GM12878 (cell line): ENCODE measurements at regions not wholly inside any gene's neighbourhood (a gene's known extent, or its start where the extent isn't known, plus 50 kb on each side); places are given as distances from the start of the nearest gene placed in this dataset.

Source experiments
- ATAC-seq: fragments of 200-7000 bp; cut with Tn5 transposase; 3 replicates; pipeline ENCODE4 v1.9.1; 2020; ENCODE audit warnings: mild to moderate bottlenecking, moderate library complexity
- BruUV-seq: library from RNA; stranded (reverse); fragments of 400-500 nt; replicated peaks from 2 replicates; lab custom pipeline; 2021; lab: Mats Ljungman, UMichigan
- CTCF ChIA-PET: fragments of 300-600 bp; sonication (Branson Sonifier 250); formaldehyde crosslinking; extraction: SDS; loops from one replicate; lab custom pipeline; 2021; ENCODE audit warnings: inconsistent platforms; lab: Yijun Ruan, JAX
- POLR2A ChIA-PET: fragments of 350-600 bp; formaldehyde crosslinking; extraction: SDS; loops from one replicate; lab custom pipeline; 2021; ENCODE audit warnings: inconsistent platforms; lab: Charles Lee
- RAD21 ChIA-PET: fragments of 300-600 bp; sonication (Branson Sonifier 250); formaldehyde crosslinking; loops from one replicate; lab custom pipeline; 2023; ENCODE audit warnings: antibody characterized with exemption; ENCODE audit not compliant: unreplicated experiment; lab: Charles Lee
- SMC1A ChIA-PET: fragments of 300-600 bp; sonication (Branson Sonifier 250); formaldehyde crosslinking; loops from one replicate; lab custom pipeline; 2023; ENCODE audit not compliant: unreplicated experiment, uncharacterized antibody; lab: Charles Lee
- DNase-seq: peaks from one replicate; pipeline ENCODE4 v3.0.0-alpha.2; 2011; ENCODE audit warnings: low read depth, low spot score
- FAIRE-seq: peaks from 3 replicates; lab custom pipeline; 2011; peaks lifted over from hg19 to GRCh38; lab: Jason Lieb, UNC
- H2AFZ ChIP-seq: 2 replicates; pipeline ENCODE4 v1.6.0; 2011; ENCODE audit warnings: low read depth, low read length, control low read depth; ENCODE audit not compliant: control insufficient read depth
- H3K27ac ChIP-seq: 2 replicates; pipeline ENCODE4 v1.5.1; 2011; ENCODE audit warnings: control low read depth; ENCODE audit not compliant: control insufficient read depth, insufficient read depth
- H3K27me3 ChIP-seq, 2 experiments: replicated peaks in 1 of 2; 2 replicates each; pipeline versions ENCODE4 v1.6.0 to v1.6.1; 2011; ENCODE audit warnings: low read length in 1 of 2; ENCODE audit not compliant: control insufficient read depth in 2 of 2, insufficient read depth in 2 of 2
- H3K36me3 ChIP-seq, 2 experiments: 2 replicates each; pipeline ENCODE4 v1.5.1; 2011; ENCODE audit warnings: low read length in 1 of 2; ENCODE audit not compliant: control insufficient read depth in 2 of 2, insufficient read depth in 2 of 2
- H3K4me1 ChIP-seq: 2 replicates; pipeline ENCODE4 v1.6.1; 2011; ENCODE audit warnings: mild to moderate bottlenecking, low read length, moderate library complexity, mixed read lengths; ENCODE audit not compliant: control insufficient read depth, insufficient read depth
- H3K4me2 ChIP-seq: 2 replicates; pipeline ENCODE4 v1.6.0; 2011; ENCODE audit warnings: control low read depth; ENCODE audit not compliant: control insufficient read depth, insufficient read depth
- H3K4me3 ChIP-seq: fragments of 200-600 bp; sonication (generic); 2 replicates; pipeline ENCODE4 v1.5.1; 2016
- H3K79me2 ChIP-seq: 2 replicates; pipeline ENCODE4 v1.6.0; 2011; ENCODE audit warnings: low read length; ENCODE audit not compliant: control insufficient read depth, insufficient read depth
- H3K9ac ChIP-seq: 2 replicates; pipeline ENCODE4 v1.8.0; 2011; ENCODE audit warnings: low read length, control low read depth, mixed read lengths; ENCODE audit not compliant: control insufficient read depth, insufficient read depth
- H3K9me3 ChIP-seq: replicated peaks from 3 replicates; pipeline ENCODE4 v1.5.1; 2011; ENCODE audit warnings: mild to moderate bottlenecking, low read length; ENCODE audit not compliant: control insufficient read depth, insufficient read depth
- H4K20me1 ChIP-seq: 2 replicates; pipeline ENCODE4 v1.6.0; 2011; ENCODE audit not compliant: control insufficient read depth, insufficient read depth
- BMI1 ChIP-seq: fragments of 450-650 bp; IDR thresholded peaks from 2 replicates; pipeline ENCODE4 v1.6.1; 2016; ENCODE audit warnings: mild to moderate bottlenecking, moderate library complexity, borderline replicate concordance
- E2F8 ChIP-seq: fragments of 450-650 bp; IDR thresholded peaks from 2 replicates; pipeline ENCODE4 v1.6.1; 2018; ENCODE audit warnings: mild to moderate bottlenecking, low read depth, moderate library complexity; ENCODE audit not compliant: partially characterized antibody
- MEF2A ChIP-seq: IDR thresholded peaks from 2 replicates; pipeline ENCODE4 v1.6.1; 2011; ENCODE audit warnings: low read depth, mild to moderate bottlenecking, low read length, moderate library complexity; ENCODE audit not compliant: insufficient read depth
- NR2C1 ChIP-seq: fragments of 450-650 bp; IDR thresholded peaks from 2 replicates; pipeline ENCODE4 v1.6.1; 2017; ENCODE audit warnings: antibody characterized with exemption, mild to moderate bottlenecking, moderate library complexity
- PAX8 ChIP-seq: fragments of 450-650 bp; IDR thresholded peaks from 2 replicates; pipeline ENCODE4 v1.6.1; 2017; ENCODE audit warnings: mild to moderate bottlenecking, moderate library complexity
- WGBS: methylation state at CpG from one replicate; pipeline ENCODE4 v1.1.6; 2016; ENCODE audit warnings: low lambda C conversion rate; ENCODE audit not compliant: insufficient replicate concordance, insufficient coverage; ENCODE audit errors: missing lambda C conversion rate; 5-methylcytosine and 5-hydroxymethylcytosine counted together
- in situ Hi-C: fragments of 300-500 bp; cut with MboI; formaldehyde crosslinking; loops from 9 replicates; pipeline ENCODE4 v1.14.3; 2018; ENCODE audit warnings: mixed read lengths
- intact Hi-C: fragments of 100-400 bp; cut with micrococcal nuclease; formaldehyde crosslinking; loops from one replicate; pipeline ENCODE4 v1.14.2; 2022; ENCODE audit not compliant: unreplicated experiment

GRCh38 chr6:37106051-37106363 lies 63.9 kb upstream of the PIM1 start:
- in situ Hi-C loops, result no loop called here
- CTCF ChIA-PET, result no interaction called here
- DNase-seq, result no peak

GRCh38 chr6:37106554-37106953 lies 63.4 kb upstream of the PIM1 start:
- H3K27me3 ChIP-seq, result no peaks in the 10 kb centered on the region
- no peak overlapping the region for H3K27ac ChIP-seq
- peaks cover 35% of the 10 kb centered on the region for H3K4me1 ChIP-seq
- RAD21 ChIA-PET, result no interaction called here
- no peaks in the 10 kb centered on the region for H3K9me3 ChIP-seq
- H3K36me3 ChIP-seq, result no peaks in the 10 kb centered on the region
- intact Hi-C loops, result no loop called here
- SMC1A ChIA-PET, result no interaction called here
- DNase-seq (no peak), ATAC-seq (no peak)
- H4K20me1 ChIP-seq, result no peaks in the 10 kb centered on the region
- CTCF ChIA-PET, result no interaction called here
- 85% methylated on average over 8 of the region's 8 CpGs for whole genome bisulfite sequencing
- H3K4me3 ChIP-seq, result no peak overlapping the region
- POLR2A ChIA-PET, result no interaction called here
- no peak overlapping the region for H2AFZ ChIP-seq
- no peak overlapping the region for H3K9ac ChIP-seq
- TF ChIP-seq NR2C1, result no peak
- TF ChIP-seq PAX8, result no peak
- TF ChIP-seq MEF2A, result no peak
- TF ChIP-seq, all 136 proteins: peak for 0
- in situ Hi-C loops, result no loop called here
- FAIRE-seq, result no peak
- Histone ChIP-seq H3K79me2 (no peaks in the 10 kb centered on the region), H3K4me2 (no peak overlapping the region)
- no TSS peak for BruUV-seq

More at GRCh38 chr6:37106051-37106363, 63.9 kb upstream of the PIM1 start:
- intact Hi-C loops, result no loop called here
- Histone ChIP-seq H3K36me3 (no peaks in the 10 kb centered on the region), H3K9ac (no peak overlapping the region), H3K27ac (no peak overlapping the region), H3K9me3 (no peaks in the 10 kb centered on the region), H4K20me1 (no peaks in the 10 kb centered on the region), H3K4me1 (peaks cover 37% of the 10 kb centered on the region), H3K4me3 (no peak overlapping the region), H3K79me2 (no peaks in the 10 kb centered on the region), H3K4me2 (no peak overlapping the region), H3K27me3 (no peaks in the 10 kb centered on the region), H2AFZ (no peak overlapping the region)
- no TSS peak for BruUV-seq
- FAIRE-seq (no peak), ATAC-seq (no peak)
- RAD21 ChIA-PET, result no interaction called here
- POLR2A ChIA-PET, result no interaction called here
- TF ChIP-seq E2F8, result no peak
- no peak for TF ChIP-seq BMI1
- no peak for TF ChIP-seq PAX8
- SMC1A ChIA-PET, result no interaction called here
